Sigmoid colon (tissue), 4 donors: ENCODE measurements at regions not wholly inside any gene's neighbourhood (a gene's known extent, or its start where the extent isn't known, plus 50 kb on each side); places are given as distances from the start of the nearest gene placed in this dataset.
"Not testable (repeated sequence)": the region's sequence is repeated elsewhere in the genome, so short reads cannot be mapped to it uniquely, and the experiment has no call there.

Experiments
- POLR2A ChIP-seq, 2 donors: fragments of 450-650 bp; IDR thresholded peaks; one replicate each; pipeline ENCODE4 v1.6.1; 2016; ENCODE audit warnings: antibody characterized with exemption in 2 of 2, mild to moderate bottlenecking in 2 of 2, moderate library complexity in 2 of 2
- POLR2AphosphoS5 ChIP-seq, 4 donors: sonication (generic); formaldehyde crosslinking; IDR thresholded peaks; one replicate each; pipeline ENCODE4 v1.6.1; 2017; ENCODE audit warnings: antibody characterized with exemption in 4 of 4
- TF ChIP-seq, protein P1 (sequence below), 4 experiments: fragments of 450-650 bp in 3 of 4; fragments of 200-600 bp in 1 of 4; IDR thresholded peaks; one replicate each; pipeline ENCODE4 v1.5.1; 2016 to 2019; ENCODE audit warnings: antibody characterized with exemption in 4 of 4, mild to moderate bottlenecking in 3 of 4, moderate library complexity in 2 of 4

DNA sequence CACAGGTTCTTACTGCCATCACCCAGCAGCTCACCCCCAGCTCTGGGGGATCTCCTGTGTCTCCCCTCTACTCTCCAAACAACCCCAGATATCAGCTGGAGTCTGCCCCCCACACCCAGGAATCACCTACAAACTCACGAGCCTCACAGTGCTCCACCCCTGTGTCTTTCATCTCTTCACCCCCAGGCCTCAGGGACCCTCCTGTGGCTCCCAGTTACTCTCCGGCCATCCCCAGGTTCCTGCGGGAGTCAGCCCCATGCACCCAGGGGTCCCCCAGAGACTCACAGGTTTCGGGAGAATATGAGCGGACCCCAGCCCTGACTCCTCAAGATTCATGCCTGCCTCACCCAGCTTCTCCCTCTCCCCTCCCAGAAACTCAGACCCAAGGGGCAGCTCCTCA, 3709.1 kb upstream of the OR11H1 start:
- not testable (repeated sequence) for TF ChIP-seq POLR2A, POLR2AphosphoS5 (IDR thresholded peaks at IDR 0.05)
- TF ChIP-seq, protein P1, sequence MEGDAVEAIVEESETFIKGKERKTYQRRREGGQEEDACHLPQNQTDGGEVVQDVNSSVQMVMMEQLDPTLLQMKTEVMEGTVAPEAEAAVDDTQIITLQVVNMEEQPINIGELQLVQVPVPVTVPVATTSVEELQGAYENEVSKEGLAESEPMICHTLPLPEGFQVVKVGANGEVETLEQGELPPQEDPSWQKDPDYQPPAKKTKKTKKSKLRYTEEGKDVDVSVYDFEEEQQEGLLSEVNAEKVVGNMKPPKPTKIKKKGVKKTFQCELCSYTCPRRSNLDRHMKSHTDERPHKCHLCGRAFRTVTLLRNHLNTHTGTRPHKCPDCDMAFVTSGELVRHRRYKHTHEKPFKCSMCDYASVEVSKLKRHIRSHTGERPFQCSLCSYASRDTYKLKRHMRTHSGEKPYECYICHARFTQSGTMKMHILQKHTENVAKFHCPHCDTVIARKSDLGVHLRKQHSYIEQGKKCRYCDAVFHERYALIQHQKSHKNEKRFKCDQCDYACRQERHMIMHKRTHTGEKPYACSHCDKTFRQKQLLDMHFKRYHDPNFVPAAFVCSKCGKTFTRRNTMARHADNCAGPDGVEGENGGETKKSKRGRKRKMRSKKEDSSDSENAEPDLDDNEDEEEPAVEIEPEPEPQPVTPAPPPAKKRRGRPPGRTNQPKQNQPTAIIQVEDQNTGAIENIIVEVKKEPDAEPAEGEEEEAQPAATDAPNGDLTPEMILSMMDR (IDR thresholded peaks at IDR 0.05) = not testable (repeated sequence)
